Mucosa of descending colon (tissue), 3 donors: ENCODE measurements at regions not wholly inside any gene's neighbourhood (a gene's known extent, or its start where the extent isn't known, plus 50 kb on each side); places are given as distances from the start of the nearest gene placed in this dataset.

Experiments used
- ATAC-seq: fragments of 200-7000 bp; cut with Tn5 transposase; one replicate; pipeline ENCODE4 v1.9.1; 2020; ENCODE audit warnings: mild to moderate bottlenecking, moderate library complexity
- DNase-seq, 3 donors: peaks; one replicate each; pipeline ENCODE4 v3.0.0-alpha.2; 2020
- H3K36me3 ChIP-seq: fragments of 200-600 bp; one replicate; pipeline ENCODE4 v1.8.0; 2021; ENCODE audit warnings: low read depth, mild to moderate bottlenecking
- H3K4me1 ChIP-seq: fragments of 200-600 bp; one replicate; pipeline ENCODE4 v1.8.0; 2021; ENCODE audit warnings: low read depth, mild to moderate bottlenecking
- H3K4me3 ChIP-seq: fragments of 200-600 bp; one replicate; pipeline ENCODE4 v1.8.0; 2021; ENCODE audit warnings: mild to moderate bottlenecking
- H3K9me3 ChIP-seq: fragments of 200-600 bp; one replicate; pipeline ENCODE4 v1.8.0; 2021; ENCODE audit warnings: mild to moderate bottlenecking
- CTCF ChIP-seq: fragments of 200-600 bp; IDR thresholded peaks from one replicate; pipeline ENCODE4 v1.8.0; 2022; ENCODE audit warnings: antibody characterized with exemption, mild to moderate bottlenecking
- intact Hi-C, 2 donors: fragments of 100-400 bp; cut with DNase I in 1 of 2; cut with micrococcal nuclease in 1 of 2; formaldehyde crosslinking; loops; one replicate each; pipeline versions ENCODE4 v1.11.0 to v1.11.1; 2022; cut with DNase I, micrococcal nuclease
- donor health status: DM: no; HTN: no; CAD: no; lungs with moderate emphysema.
- donor health status: DM: no; HTN: no; CAD: no.
- donor health status: DM: no; HTN: yes; CAD: no.

GRCh38 chr1:195999022-195999421 is 609.2 kb downstream of the KCNT2 start:
- DNase-seq (no peak), ATAC-seq (no peak)
- no peak overlapping the region for H3K4me3 ChIP-seq
- H3K36me3 ChIP-seq, result no peaks in the 10 kb centered on the region
- TF ChIP-seq CTCF, result no peak
- no peaks in the 10 kb centered on the region for H3K9me3 ChIP-seq
- intact Hi-C loops, result no loop called here
- no peaks in the 10 kb centered on the region for H3K4me1 ChIP-seq

- intact Hi-C loops, result no loop called here
- H3K4me3 ChIP-seq, result no peak overlapping the region
- no peaks in the 10 kb centered on the region for H3K36me3 ChIP-seq
- H3K9me3 ChIP-seq, result no peaks in the 10 kb centered on the region
- TF ChIP-seq CTCF, result no peak
- ATAC-seq (no peak), DNase-seq (no peak)
- H3K4me1 ChIP-seq, result no peaks in the 10 kb centered on the region
Observed at GRCh38 chr1:195981448-195982139, 626.6 kb downstream of the KCNT2 start.

- Histone ChIP-seq H3K4me1 (no peaks in the 10 kb centered on the region), H3K36me3 (no peaks in the 10 kb centered on the region), H3K4me3 (no peak overlapping the region), H3K9me3 (no peaks in the 10 kb centered on the region)
- no peak for ATAC-seq
- DNase-seq, result no peak
- no peak for TF ChIP-seq CTCF
- intact Hi-C loops, result no loop called here
Observed at GRCh38 chr1:195979646-195980045, 628.6 kb downstream of the KCNT2 start.

- intact Hi-C loops, result no loop called here
- Histone ChIP-seq H3K4me1 (no peaks in the 10 kb centered on the region), H3K4me3 (no peak overlapping the region), H3K9me3 (no peaks in the 10 kb centered on the region), H3K36me3 (no peaks in the 10 kb centered on the region)
- no peak for DNase-seq
- TF ChIP-seq CTCF, result no peak
- ATAC-seq, result no peak
Observed at GRCh38 chr1:195973311-195973904, 634.8 kb downstream of the KCNT2 start.

- no peaks in the 10 kb centered on the region for H3K9me3 ChIP-seq
- intact Hi-C loops, result no loop called here
- no peaks in the 10 kb centered on the region for H3K36me3 ChIP-seq
- H3K4me1 ChIP-seq, result no peaks in the 10 kb centered on the region
- TF ChIP-seq CTCF, result no peak
- DNase-seq (no peak), ATAC-seq (no peak)
- H3K4me3 ChIP-seq, result no peak overlapping the region
Observed at GRCh38 chr1:195971589-195971988, 636.7 kb downstream of the KCNT2 start.
